Astrocyte (in vitro differentiated cells and primary cell): ENCODE measurements at regions not wholly inside any gene's neighbourhood (a gene's known extent, or its start where the extent isn't known, plus 50 kb on each side); places are given as distances from the start of the nearest gene placed in this dataset.

Experiments used
- CTCF ChIP-seq: IDR thresholded peaks from 2 replicates; pipeline ENCODE4 v1.5.1; 2011; ENCODE audit warnings: low read depth, mild to moderate bottlenecking, inconsistent platforms, low read length, moderate library complexity; ENCODE audit not compliant: insufficient read depth
- EZH2 ChIP-seq: IDR thresholded peaks from 2 replicates; pipeline ENCODE4 v1.6.1; 2012; ENCODE audit warnings: mild to moderate bottlenecking, low read length, inconsistent platforms; ENCODE audit not compliant: insufficient read depth

- TF ChIP-seq CTCF = no peak
- TF ChIP-seq EZH2 = no peak
These were observed 253.5 kb upstream of the ZPLD1 start for GRCh38 chr3:102181175-102181920.
